OCI-LY7 (cell line): ENCODE measurements at regions not wholly inside any gene's neighbourhood (a gene's known extent, or its start where the extent isn't known, plus 50 kb on each side); places are given as distances from the start of the nearest gene placed in this dataset.
"Not testable (repeated sequence)": the region's sequence is repeated elsewhere in the genome, so short reads cannot be mapped to it uniquely, and the experiment has no call there.

Source experiments
- BruUV-seq: library from RNA; stranded (reverse); fragments of 400-500 nt; replicated peaks from 2 replicates; lab custom pipeline; 2021; lab: Mats Ljungman, UMichigan
- CTCF ChIA-PET: fragments of 300-600 bp; sonication (Branson Sonifier 250); formaldehyde crosslinking; loops from one replicate; lab custom pipeline; 2022; ENCODE audit warnings: antibody characterized with exemption; ENCODE audit not compliant: unreplicated experiment; lab: Charles Lee
- POLR2A ChIA-PET: fragments of 300-600 bp; sonication (Branson Sonifier 250); formaldehyde crosslinking; loops from one replicate; lab custom pipeline; 2022; ENCODE audit warnings: antibody characterized with exemption; lab: Charles Lee
- DNase-seq: peaks from one replicate; pipeline ENCODE4 v3.0.0-alpha.2; 2015; ENCODE audit warnings: low spot score
- H2AFZ ChIP-seq: fragments of 200-600 bp; sonication (generic), shearing (Covaris generic); 2 replicates; pipeline ENCODE4 v1.6.1; 2014; ENCODE audit warnings: mild to moderate bottlenecking, antibody characterized with exemption, low read length, moderate library complexity
- H3K27ac ChIP-seq: fragments of 200-600 bp; sonication (generic); 2 replicates; pipeline ENCODE4 v1.5.1; 2014; ENCODE audit warnings: mixed run types, low read depth, mild to moderate bottlenecking, moderate library complexity, low read length, inconsistent platforms; ENCODE audit not compliant: poor library complexity, severe bottlenecking
- H3K36me3 ChIP-seq: fragments of 200-600 bp; sonication (generic); 2 replicates; pipeline ENCODE4 v1.6.1; 2014; ENCODE audit warnings: mild to moderate bottlenecking, antibody characterized with exemption, low read length, moderate library complexity, mixed read lengths; ENCODE audit not compliant: insufficient read depth
- H3K4me1 ChIP-seq: fragments of 200-600 bp; sonication (generic); 2 replicates; pipeline ENCODE4 v1.5.1; 2014; ENCODE audit warnings: mild to moderate bottlenecking, low read length; ENCODE audit not compliant: insufficient read depth, poor library complexity, severe bottlenecking
- H3K4me2 ChIP-seq: fragments of 200-600 bp; sonication (generic); 2 replicates; pipeline ENCODE4 v1.6.1; 2014; ENCODE audit warnings: mild to moderate bottlenecking, low read length
- H3K4me3 ChIP-seq: fragments of 200-600 bp; sonication (generic); 2 replicates; pipeline ENCODE4 v1.5.1; 2014; ENCODE audit warnings: mild to moderate bottlenecking, low read depth, low read length; ENCODE audit not compliant: poor library complexity, severe bottlenecking
- H3K79me2 ChIP-seq: fragments of 200-600 bp; sonication (generic); 2 replicates; pipeline ENCODE4 v1.6.1; 2016; ENCODE audit warnings: low read depth, mild to moderate bottlenecking, low read length, moderate library complexity, mixed read lengths; ENCODE audit not compliant: insufficient read depth
- H3K9me2 ChIP-seq: fragments of 200-600 bp; sonication (generic); 2 replicates; pipeline ENCODE4 v1.6.1; 2016; ENCODE audit warnings: mild to moderate bottlenecking, low read length, mixed read lengths; ENCODE audit not compliant: insufficient read depth
- H3K9me3 ChIP-seq: fragments of 200-600 bp; sonication (generic); 2 replicates; pipeline ENCODE4 v1.6.1; 2014; ENCODE audit warnings: mild to moderate bottlenecking, mixed run types, low read length, mixed read lengths
- H4K20me1 ChIP-seq: fragments of 200-600 bp; sonication (generic); 2 replicates; pipeline ENCODE4 v1.6.1; 2014; ENCODE audit warnings: mild to moderate bottlenecking, antibody characterized with exemption, low read length, moderate library complexity, mixed read lengths; ENCODE audit not compliant: insufficient read depth
- intact Hi-C: fragments of 100-400 bp; cut with micrococcal nuclease; formaldehyde crosslinking; loops from one replicate; pipeline ENCODE4 v1.10.0; 2022; ENCODE audit not compliant: unreplicated experiment

- H2AFZ ChIP-seq, H3K4me3 ChIP-seq, H3K4me2 ChIP-seq, H3K36me3 ChIP-seq, CTCF ChIA-PET, BruUV-seq, H3K9me2 ChIP-seq, DNase-seq, intact Hi-C loops, H3K9me3 ChIP-seq, H4K20me1 ChIP-seq, H3K4me1 ChIP-seq, H3K27ac ChIP-seq, H3K79me2 ChIP-seq, POLR2A ChIA-PET: not testable (repeated sequence)
Measured at GRCh38 chr2:97332184-97332583, 219.2 kb downstream of the ANKRD36 start.

GRCh38 chr2:97321936-97322713 lies 209.2 kb downstream of the ANKRD36 start:
- DNase-seq, H3K4me1 ChIP-seq, CTCF ChIA-PET, intact Hi-C loops, H3K79me2 ChIP-seq, H3K9me3 ChIP-seq, H3K9me2 ChIP-seq, H3K4me3 ChIP-seq, BruUV-seq, H3K36me3 ChIP-seq, POLR2A ChIA-PET, H3K27ac ChIP-seq, H3K4me2 ChIP-seq, H4K20me1 ChIP-seq, H2AFZ ChIP-seq: not testable (repeated sequence)

- H3K36me3 ChIP-seq, H4K20me1 ChIP-seq, intact Hi-C loops, H3K9me3 ChIP-seq, H3K9me2 ChIP-seq, H3K27ac ChIP-seq, H3K4me1 ChIP-seq, H3K4me3 ChIP-seq, DNase-seq, H3K4me2 ChIP-seq, H3K79me2 ChIP-seq, CTCF ChIA-PET, POLR2A ChIA-PET, H2AFZ ChIP-seq, BruUV-seq: not testable (repeated sequence)
Measured at GRCh38 chr2:97315358-97315757, 202.4 kb downstream of the ANKRD36 start.

GRCh38 chr2:97312426-97312825 lies 199.5 kb downstream of the ANKRD36 start:
- H3K36me3 ChIP-seq, H3K9me3 ChIP-seq, H3K27ac ChIP-seq, H3K4me2 ChIP-seq, POLR2A ChIA-PET, CTCF ChIA-PET, H3K4me1 ChIP-seq, H3K9me2 ChIP-seq, BruUV-seq, H4K20me1 ChIP-seq, intact Hi-C loops, H3K4me3 ChIP-seq, DNase-seq, H3K79me2 ChIP-seq, H2AFZ ChIP-seq: not testable (repeated sequence)

- intact Hi-C loops, CTCF ChIA-PET: not testable (repeated sequence)
Measured at GRCh38 chr2:97305426-97305825, 192.5 kb downstream of the ANKRD36 start.

GRCh38 chr2:97302881-97303280 lies 189.9 kb downstream of the ANKRD36 start:
- H3K4me2 ChIP-seq, H2AFZ ChIP-seq, H3K79me2 ChIP-seq, H3K9me3 ChIP-seq, POLR2A ChIA-PET, H3K36me3 ChIP-seq, H3K27ac ChIP-seq, H4K20me1 ChIP-seq, CTCF ChIA-PET, DNase-seq, H3K4me3 ChIP-seq, intact Hi-C loops, BruUV-seq, H3K9me2 ChIP-seq, H3K4me1 ChIP-seq: not testable (repeated sequence)

More at GRCh38 chr2:97305426-97305825, 192.5 kb downstream of the ANKRD36 start:
- H3K9me2 ChIP-seq, H2AFZ ChIP-seq, H3K4me1 ChIP-seq, H3K9me3 ChIP-seq, H3K4me2 ChIP-seq, POLR2A ChIA-PET, H3K79me2 ChIP-seq, H4K20me1 ChIP-seq, H3K27ac ChIP-seq, BruUV-seq, DNase-seq, H3K36me3 ChIP-seq, H3K4me3 ChIP-seq: not testable (repeated sequence)
